Sigmoid colon (tissue), 6 donors: ENCODE measurements at regions not wholly inside any gene's neighbourhood (a gene's known extent, or its start where the extent isn't known, plus 50 kb on each side); places are given as distances from the start of the nearest gene placed in this dataset.

Experiments
- DNase-seq: peaks from one replicate; pipeline ENCODE4 v3.0.0-alpha.2; 2019
- H3K27ac ChIP-seq, 4 donors: fragments of 200-600 bp; sonication (generic); one replicate each; pipeline ENCODE4 v1.5.1; 2016 to 2019; ENCODE audit warnings: mild to moderate bottlenecking in 1 of 4
- H3K27me3 ChIP-seq, 3 donors: fragments of 200-600 bp; sonication (generic); one replicate each; pipeline ENCODE4 v1.5.1; 2019; ENCODE audit warnings: mild to moderate bottlenecking in 1 of 3
- H3K36me3 ChIP-seq, 4 donors: fragments of 200-600 bp; sonication (generic); one replicate each; pipeline ENCODE4 v1.5.1; 2016 to 2019
- H3K4me1 ChIP-seq, 4 donors: fragments of 200-600 bp; sonication (generic); one replicate each; pipeline ENCODE4 v1.5.1; 2017 to 2019
- H3K4me3 ChIP-seq, 4 donors: fragments of 200-600 bp; sonication (generic); one replicate each; pipeline ENCODE4 v1.5.1; 2017 to 2019; ENCODE audit warnings: mild to moderate bottlenecking in 2 of 4, moderate library complexity in 1 of 4
- H3K9me3 ChIP-seq, 4 donors: fragments of 200-600 bp in 3 of 4; sonication (generic) in 3 of 4; one replicate each; pipeline versions ENCODE4 v1.5.1 to v1.6.1; 2013 to 2019
- EP300 ChIP-seq, 4 donors: sonication (generic); formaldehyde crosslinking; IDR thresholded peaks; one replicate each; pipeline ENCODE4 v1.6.1; 2017; ENCODE audit warnings: antibody characterized with exemption in 4 of 4
- POLR2A ChIP-seq, 2 donors: fragments of 450-650 bp; IDR thresholded peaks; one replicate each; pipeline ENCODE4 v1.6.1; 2016; ENCODE audit warnings: antibody characterized with exemption in 2 of 2, mild to moderate bottlenecking in 2 of 2, moderate library complexity in 2 of 2
- POLR2AphosphoS5 ChIP-seq, 4 donors: sonication (generic); formaldehyde crosslinking; IDR thresholded peaks; one replicate each; pipeline ENCODE4 v1.6.1; 2017; ENCODE audit warnings: antibody characterized with exemption in 4 of 4
- WGBS, 2 donors: extraction: QIAGEN DNeasy Blood & Tissue Kit; methylation state at CpG; one replicate each; pipeline ENCODE4 v1.1.7; 2013; 5-methylcytosine and 5-hydroxymethylcytosine counted together
- intact Hi-C: fragments of 100-400 bp; cut with DNase I; formaldehyde crosslinking; loops from one replicate; pipeline ENCODE4 v1.15.1; 2023
- TF ChIP-seq, protein P1 (sequence below), 4 experiments: fragments of 450-650 bp in 3 of 4; fragments of 200-600 bp in 1 of 4; IDR thresholded peaks; one replicate each; pipeline ENCODE4 v1.5.1; 2016 to 2019; ENCODE audit warnings: antibody characterized with exemption in 4 of 4, mild to moderate bottlenecking in 3 of 4, moderate library complexity in 2 of 4
- donor health status: healthy with polysubstance abuse.
- donor health status: healthy.

DNA sequence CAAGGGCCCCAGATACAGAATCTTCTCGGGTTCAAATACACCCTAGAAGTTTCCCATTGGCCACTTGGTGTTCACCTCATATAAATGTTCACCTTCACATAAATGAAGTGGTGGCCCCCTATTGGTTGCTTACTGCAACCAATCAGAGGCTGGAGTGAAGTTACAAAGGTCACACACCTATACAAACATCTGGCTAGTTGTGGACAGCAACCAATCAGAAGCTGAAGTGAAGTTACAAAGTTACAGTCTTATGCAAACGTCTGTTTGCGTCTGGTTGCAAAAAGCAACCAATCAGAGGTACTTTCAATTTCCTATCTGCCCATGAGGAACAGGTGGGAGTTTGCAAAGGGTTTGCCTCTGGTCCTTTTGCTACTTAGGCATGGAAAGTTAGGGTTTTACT, 206.5 kb upstream of the BMP2 start:
- Histone ChIP-seq H3K36me3 (no peaks in the 10 kb centered on the region), H3K9me3 (no peaks in the 10 kb centered on the region), H3K27me3 (no peaks in the 10 kb centered on the region), H3K4me3 (no peak overlapping the region), H3K4me1 (no peaks in the 10 kb centered on the region), H3K27ac (no peak overlapping the region)
- intact Hi-C loops = no loop called here
- WGBS, 2 donors = 55 to 79% methylated on average over 3 of the region's 3 CpGs
- no peak for DNase-seq
- TF ChIP-seq, protein P1, sequence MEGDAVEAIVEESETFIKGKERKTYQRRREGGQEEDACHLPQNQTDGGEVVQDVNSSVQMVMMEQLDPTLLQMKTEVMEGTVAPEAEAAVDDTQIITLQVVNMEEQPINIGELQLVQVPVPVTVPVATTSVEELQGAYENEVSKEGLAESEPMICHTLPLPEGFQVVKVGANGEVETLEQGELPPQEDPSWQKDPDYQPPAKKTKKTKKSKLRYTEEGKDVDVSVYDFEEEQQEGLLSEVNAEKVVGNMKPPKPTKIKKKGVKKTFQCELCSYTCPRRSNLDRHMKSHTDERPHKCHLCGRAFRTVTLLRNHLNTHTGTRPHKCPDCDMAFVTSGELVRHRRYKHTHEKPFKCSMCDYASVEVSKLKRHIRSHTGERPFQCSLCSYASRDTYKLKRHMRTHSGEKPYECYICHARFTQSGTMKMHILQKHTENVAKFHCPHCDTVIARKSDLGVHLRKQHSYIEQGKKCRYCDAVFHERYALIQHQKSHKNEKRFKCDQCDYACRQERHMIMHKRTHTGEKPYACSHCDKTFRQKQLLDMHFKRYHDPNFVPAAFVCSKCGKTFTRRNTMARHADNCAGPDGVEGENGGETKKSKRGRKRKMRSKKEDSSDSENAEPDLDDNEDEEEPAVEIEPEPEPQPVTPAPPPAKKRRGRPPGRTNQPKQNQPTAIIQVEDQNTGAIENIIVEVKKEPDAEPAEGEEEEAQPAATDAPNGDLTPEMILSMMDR (IDR thresholded peaks at IDR 0.05) = no peak
- no peak for TF ChIP-seq EP300 (IDR thresholded peaks at IDR 0.05)
- no peak for TF ChIP-seq POLR2AphosphoS5 (IDR thresholded peaks at IDR 0.05)
- no peak for TF ChIP-seq POLR2A (IDR thresholded peaks at IDR 0.05)

DNA sequence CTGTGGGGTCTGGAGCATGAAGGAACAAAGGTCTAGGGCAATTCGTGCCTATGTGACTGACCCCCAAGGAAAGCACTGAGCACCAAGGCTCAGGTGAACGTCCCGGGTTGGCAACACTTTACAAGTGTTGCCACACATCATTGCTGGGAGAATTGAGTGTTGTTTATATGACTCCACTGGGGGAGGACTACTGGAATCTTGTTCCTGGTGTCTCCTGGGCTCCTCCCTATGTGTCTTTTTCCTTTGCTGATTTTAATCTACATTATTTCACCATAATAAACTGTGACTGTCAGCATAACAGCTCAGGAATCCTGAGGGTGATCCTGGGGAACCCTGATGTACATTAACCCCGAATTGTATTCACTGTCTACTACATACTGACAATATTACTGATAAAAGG, 207.7 kb upstream of the BMP2 start:
- 76 to 78% methylated on average over 4 of the region's 4 CpGs for WGBS, 2 donors
- intact Hi-C loops = no loop called here
- Histone ChIP-seq H3K4me3 (no peak overlapping the region), H3K36me3 (no peaks in the 10 kb centered on the region), H3K4me1 (no peaks in the 10 kb centered on the region), H3K27ac (no peak overlapping the region), H3K27me3 (no peaks in the 10 kb centered on the region), H3K9me3 (no peaks in the 10 kb centered on the region)
- DNase-seq = no peak
- no peak for TF ChIP-seq POLR2AphosphoS5 (IDR thresholded peaks at IDR 0.05)
- no peak for TF ChIP-seq POLR2A (IDR thresholded peaks at IDR 0.05)
- TF ChIP-seq, protein P1 (IDR thresholded peaks at IDR 0.05) = no peak
- TF ChIP-seq EP300 (IDR thresholded peaks at IDR 0.05) = no peak

DNA sequence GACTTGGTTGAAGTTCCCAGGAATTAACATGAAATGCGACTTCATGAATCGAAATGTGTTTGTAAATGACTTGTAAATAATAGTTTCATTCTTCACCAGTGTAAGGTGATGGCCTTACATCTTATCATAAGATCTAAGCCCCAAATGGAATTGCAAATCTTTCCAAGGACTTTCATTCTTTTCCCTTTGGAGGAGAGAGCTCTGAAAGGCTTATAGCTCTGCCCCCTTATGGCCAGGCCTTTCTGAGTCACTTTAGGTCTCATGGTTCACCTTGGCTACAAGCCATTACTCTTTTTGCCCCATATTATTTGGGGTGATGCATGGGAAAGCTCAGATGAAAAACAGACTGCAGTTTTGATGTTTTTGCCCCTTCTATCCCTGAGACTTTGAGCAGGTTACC, 209.1 kb upstream of the BMP2 start:
- Histone ChIP-seq H3K27me3 (no peaks in the 10 kb centered on the region), H3K4me3 (no peak overlapping the region), H3K27ac (no peak overlapping the region), H3K9me3 (no peaks in the 10 kb centered on the region), H3K4me1 (no peaks in the 10 kb centered on the region), H3K36me3 (no peaks in the 10 kb centered on the region)
- 92 to 93% methylated on average over 2 of the region's 2 CpGs for WGBS, 2 donors
- TF ChIP-seq POLR2A (IDR thresholded peaks at IDR 0.05) = no peak
- TF ChIP-seq, protein P1 (IDR thresholded peaks at IDR 0.05) = no peak
- TF ChIP-seq POLR2AphosphoS5 (IDR thresholded peaks at IDR 0.05) = no peak
- no peak for DNase-seq
- intact Hi-C loops = no loop called here

DNA sequence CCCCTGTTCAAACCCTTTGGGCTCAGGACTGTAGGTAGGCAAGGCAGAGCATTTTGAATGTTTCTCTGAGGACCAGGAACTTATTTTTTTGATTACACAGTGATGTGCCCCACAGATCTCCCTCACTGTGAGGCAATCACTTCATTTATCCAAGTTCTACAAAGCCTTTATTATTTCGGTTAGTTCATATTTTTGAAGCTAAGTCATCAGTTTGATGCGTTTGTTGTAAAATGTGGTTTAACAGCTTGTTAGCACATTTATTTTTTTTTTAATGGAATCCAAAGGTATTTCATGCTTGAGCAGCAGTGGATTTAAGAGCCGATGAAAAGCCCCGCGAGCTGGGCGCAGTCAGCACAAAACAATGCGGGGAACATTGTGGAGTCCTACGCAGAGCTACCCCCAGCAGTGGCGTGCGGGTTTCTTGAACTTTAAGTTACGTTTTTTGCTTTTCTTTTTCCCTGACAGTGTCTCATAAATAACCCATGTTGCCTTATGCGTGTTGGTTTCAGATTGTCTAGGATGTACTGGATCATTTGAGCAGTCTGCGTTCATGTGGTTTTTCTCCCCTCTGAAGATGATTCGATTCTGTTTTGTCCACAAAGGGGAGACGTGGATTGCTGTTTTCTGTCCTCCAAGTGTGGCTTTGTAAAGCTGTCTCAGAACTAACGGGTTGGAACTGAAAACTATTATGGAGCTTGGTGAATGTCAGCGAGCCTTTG, 233.6 kb upstream of the BMP2 start:
- H3K36me3 ChIP-seq = no peaks in the 10 kb centered on the region
- WGBS, 2 donors = 79% methylated on average over 17 of the region's 17 CpGs
- DNase-seq = no peak
- no peak for TF ChIP-seq POLR2A (IDR thresholded peaks at IDR 0.05)
- no peak for TF ChIP-seq EP300 (IDR thresholded peaks at IDR 0.05)
- no peak for TF ChIP-seq POLR2AphosphoS5 (IDR thresholded peaks at IDR 0.05)
- TF ChIP-seq, protein P1 (IDR thresholded peaks at IDR 0.05) = no peak
- intact Hi-C loops = no loop called here
- no peaks in the 10 kb centered on the region for H3K9me3 ChIP-seq
- H3K27me3 ChIP-seq = no peaks in the 10 kb centered on the region
- H3K4me1 ChIP-seq = no peaks in the 10 kb centered on the region
- peak overlapping the region in 2 of 4 donors; percentile 1 to 13 for H3K4me3 ChIP-seq
- H3K27ac ChIP-seq = peak overlapping the region in 1 of 4 donors; percentile 32

DNA sequence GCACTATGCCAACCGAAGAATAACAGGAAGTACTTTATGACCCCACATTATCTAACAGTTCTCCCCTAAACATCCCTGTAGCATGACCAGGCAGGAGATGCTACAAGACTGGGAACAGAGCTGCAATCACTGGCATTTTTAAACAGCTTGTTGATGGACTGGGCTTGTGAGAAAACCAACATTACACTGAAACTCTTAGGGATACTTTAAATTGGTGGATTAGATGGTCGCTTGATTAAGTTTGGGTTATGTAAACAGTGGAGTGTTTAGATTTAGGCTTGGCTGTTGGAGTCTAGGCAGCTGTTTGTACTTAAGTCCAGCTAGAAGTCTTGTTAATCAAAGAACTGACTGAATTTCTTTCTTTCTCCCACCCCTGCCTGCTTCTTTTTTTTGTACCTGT, 234.1 kb upstream of the BMP2 start:
- no peaks in the 10 kb centered on the region for H3K36me3 ChIP-seq
- 12 to 36% methylated on average over 2 of the region's 2 CpGs for WGBS, 2 donors
- no peaks in the 10 kb centered on the region for H3K9me3 ChIP-seq
- intact Hi-C loops = no loop called here
- H3K27me3 ChIP-seq = no peaks in the 10 kb centered on the region
- no peak overlapping the region for H3K4me3 ChIP-seq
- peak overlapping the region in 1 of 4 donors; percentile 12 for H3K27ac ChIP-seq
- TF ChIP-seq EP300 (IDR thresholded peaks at IDR 0.05) (no peak), POLR2AphosphoS5 (IDR thresholded peaks at IDR 0.05) (no peak), POLR2A (IDR thresholded peaks at IDR 0.05) (no peak)
- TF ChIP-seq, protein P1 (IDR thresholded peaks at IDR 0.05) = no peak
- no peak for DNase-seq
- H3K4me1 ChIP-seq = no peaks in the 10 kb centered on the region
